Thyroid gland (tissue), 4 donors: ENCODE measurements at regions not wholly inside any gene's neighbourhood (a gene's known extent, or its start where the extent isn't known, plus 50 kb on each side); places are given as distances from the start of the nearest gene placed in this dataset.

ENCODE experiments used
- DNase-seq, 2 donors: peaks; one replicate each; pipeline ENCODE4 v3.0.0-alpha.2; 2019
- H3K27ac ChIP-seq, 3 donors: fragments of 200-600 bp; sonication (generic); 1 replicate in 2 of 3; 2 replicates in 1 of 3; pipeline ENCODE4 v1.5.1; 2016 to 2019; ENCODE audit warnings: mild to moderate bottlenecking in 1 of 3, moderate library complexity in 1 of 3
- H3K27me3 ChIP-seq: fragments of 200-600 bp; sonication (generic); one replicate; pipeline ENCODE4 v1.5.1; 2019
- H3K36me3 ChIP-seq, 2 donors: fragments of 200-600 bp; sonication (generic); one replicate each; pipeline ENCODE4 v1.5.1; 2016 to 2019
- H3K4me1 ChIP-seq, 2 donors: fragments of 200-600 bp; sonication (generic); one replicate each; pipeline ENCODE4 v1.5.1; 2017 to 2019
- H3K4me3 ChIP-seq, 3 donors: fragments of 200-600 bp; sonication (generic); replicated peaks in 1 of 3; 1 replicate in 2 of 3; 2 replicates in 1 of 3; pipeline ENCODE4 v1.5.1; 2016; ENCODE audit warnings: mild to moderate bottlenecking in 1 of 3
- H3K9me3 ChIP-seq: fragments of 200-600 bp; sonication (generic); one replicate; pipeline ENCODE4 v1.5.1; 2017
- POLR2A ChIP-seq, 2 donors: fragments of 450-650 bp; IDR thresholded peaks; one replicate each; pipeline ENCODE4 v1.6.1; 2017; ENCODE audit warnings: antibody characterized with exemption in 2 of 2, mild to moderate bottlenecking in 2 of 2, moderate library complexity in 1 of 2
- WGBS, 2 donors: methylation state at CpG; one replicate each; pipeline ENCODE4 v1.1.5; 2017; 5-methylcytosine and 5-hydroxymethylcytosine counted together
- intact Hi-C: fragments of 100-400 bp; cut with DNase I; formaldehyde crosslinking; loops from one replicate; pipeline ENCODE4 v1.15.1; 2023
- TF ChIP-seq, protein P1 (sequence below), 6 experiments: fragments of 200-600 bp in 3 of 6; fragments of 450-650 bp in 3 of 6; sonication (generic) in 3 of 6; IDR thresholded peaks; one replicate each; pipeline ENCODE4 v1.5.1; 2016 to 2019; ENCODE audit warnings: antibody characterized with exemption in 6 of 6, mild to moderate bottlenecking in 2 of 6, inconsistent platforms in 1 of 6, moderate library complexity in 1 of 6

DNA sequence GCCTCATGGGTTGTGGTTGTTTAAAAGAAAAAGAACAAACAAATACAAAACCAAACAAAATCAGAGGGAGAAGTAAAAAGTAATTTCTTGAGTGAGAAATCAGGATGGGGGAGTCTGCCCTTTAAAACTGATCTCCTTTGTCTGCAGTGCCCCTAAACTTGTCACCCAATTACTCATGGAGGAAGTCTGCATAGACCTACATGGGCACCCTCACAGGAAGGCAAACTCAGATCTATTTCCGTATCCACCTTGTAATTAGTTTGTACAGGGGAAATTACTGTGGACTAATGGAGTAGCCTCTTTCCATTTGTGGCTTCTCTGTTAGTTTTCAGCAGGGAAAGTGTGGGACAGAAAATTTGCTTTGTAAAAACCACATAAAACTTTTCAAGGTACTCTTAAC, 600.4 kb downstream of the ADGRL2 start:
- WGBS, 2 donors: 61 to 78% methylated on average over 1 of the region's 1 CpG
- TF ChIP-seq POLR2A (IDR thresholded peaks at IDR 0.05): no peak
- TF ChIP-seq, protein P1, sequence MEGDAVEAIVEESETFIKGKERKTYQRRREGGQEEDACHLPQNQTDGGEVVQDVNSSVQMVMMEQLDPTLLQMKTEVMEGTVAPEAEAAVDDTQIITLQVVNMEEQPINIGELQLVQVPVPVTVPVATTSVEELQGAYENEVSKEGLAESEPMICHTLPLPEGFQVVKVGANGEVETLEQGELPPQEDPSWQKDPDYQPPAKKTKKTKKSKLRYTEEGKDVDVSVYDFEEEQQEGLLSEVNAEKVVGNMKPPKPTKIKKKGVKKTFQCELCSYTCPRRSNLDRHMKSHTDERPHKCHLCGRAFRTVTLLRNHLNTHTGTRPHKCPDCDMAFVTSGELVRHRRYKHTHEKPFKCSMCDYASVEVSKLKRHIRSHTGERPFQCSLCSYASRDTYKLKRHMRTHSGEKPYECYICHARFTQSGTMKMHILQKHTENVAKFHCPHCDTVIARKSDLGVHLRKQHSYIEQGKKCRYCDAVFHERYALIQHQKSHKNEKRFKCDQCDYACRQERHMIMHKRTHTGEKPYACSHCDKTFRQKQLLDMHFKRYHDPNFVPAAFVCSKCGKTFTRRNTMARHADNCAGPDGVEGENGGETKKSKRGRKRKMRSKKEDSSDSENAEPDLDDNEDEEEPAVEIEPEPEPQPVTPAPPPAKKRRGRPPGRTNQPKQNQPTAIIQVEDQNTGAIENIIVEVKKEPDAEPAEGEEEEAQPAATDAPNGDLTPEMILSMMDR (IDR thresholded peaks at IDR 0.05): no peak
- no peaks in the 10 kb centered on the region for H3K9me3 ChIP-seq
- DNase-seq: no peak
- H3K4me3 ChIP-seq: no peak overlapping the region
- no peak overlapping the region for H3K27ac ChIP-seq
- intact Hi-C loops: no loop called here
- H3K4me1 ChIP-seq: no peaks in the 10 kb centered on the region
- no peaks in the 10 kb centered on the region for H3K36me3 ChIP-seq
- no peaks in the 10 kb centered on the region for H3K27me3 ChIP-seq

DNA sequence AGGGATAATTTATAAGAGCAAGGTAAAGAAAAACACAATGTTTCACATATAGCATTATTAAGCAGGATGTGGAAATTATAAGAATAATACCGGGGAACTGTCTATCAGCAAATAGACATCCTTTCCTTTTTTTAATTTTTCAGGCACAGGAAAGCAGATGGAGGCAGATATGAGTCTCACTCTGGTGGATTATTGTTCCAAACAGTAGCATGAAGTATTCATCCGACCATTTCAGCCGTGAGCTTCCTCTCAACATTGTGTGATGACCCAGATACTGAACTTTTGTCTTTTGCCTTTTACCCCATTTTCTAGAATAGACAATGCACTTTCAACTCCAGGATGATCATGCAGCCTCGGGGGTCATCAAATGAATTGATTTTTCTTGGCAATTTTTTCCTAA, 599.8 kb downstream of the ADGRL2 start:
- no peak for TF ChIP-seq POLR2A (IDR thresholded peaks at IDR 0.05)
- TF ChIP-seq, protein P1 (IDR thresholded peaks at IDR 0.05): no peak
- Histone ChIP-seq H3K27ac (no peak overlapping the region), H3K4me3 (no peak overlapping the region), H3K9me3 (no peaks in the 10 kb centered on the region), H3K36me3 (no peaks in the 10 kb centered on the region), H3K4me1 (no peaks in the 10 kb centered on the region), H3K27me3 (no peaks in the 10 kb centered on the region)
- 66 to 77% methylated on average over 4 of the region's 4 CpGs for WGBS, 2 donors
- no peak for DNase-seq
- intact Hi-C loops: no loop called here

DNA sequence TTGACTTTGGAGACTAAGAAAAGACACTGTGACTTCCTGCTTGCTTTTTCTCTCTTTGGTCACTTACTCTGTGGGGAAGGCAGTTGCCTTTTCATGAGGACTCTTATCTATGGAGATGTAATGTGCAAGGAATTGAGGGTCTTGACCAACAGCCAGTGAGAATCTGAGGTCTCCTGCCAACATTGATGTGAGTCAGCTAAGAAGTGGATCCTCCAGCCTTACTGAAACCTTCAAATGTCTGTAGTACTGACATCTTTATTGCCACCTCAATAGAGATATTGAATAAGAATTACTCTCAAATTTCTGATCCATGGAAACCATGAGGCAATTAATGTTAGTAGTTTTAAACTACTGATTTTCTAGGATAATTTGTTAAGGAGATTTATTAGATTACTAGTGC, 598.4 kb downstream of the ADGRL2 start:
- Histone ChIP-seq H3K9me3 (no peaks in the 10 kb centered on the region), H3K27me3 (no peaks in the 10 kb centered on the region), H3K4me1 (no peaks in the 10 kb centered on the region), H3K27ac (no peak overlapping the region), H3K4me3 (no peak overlapping the region), H3K36me3 (no peaks in the 10 kb centered on the region)
- intact Hi-C loops: no loop called here
- TF ChIP-seq, protein P1 (IDR thresholded peaks at IDR 0.05): no peak
- TF ChIP-seq POLR2A (IDR thresholded peaks at IDR 0.05): no peak
- no peak for DNase-seq

DNA sequence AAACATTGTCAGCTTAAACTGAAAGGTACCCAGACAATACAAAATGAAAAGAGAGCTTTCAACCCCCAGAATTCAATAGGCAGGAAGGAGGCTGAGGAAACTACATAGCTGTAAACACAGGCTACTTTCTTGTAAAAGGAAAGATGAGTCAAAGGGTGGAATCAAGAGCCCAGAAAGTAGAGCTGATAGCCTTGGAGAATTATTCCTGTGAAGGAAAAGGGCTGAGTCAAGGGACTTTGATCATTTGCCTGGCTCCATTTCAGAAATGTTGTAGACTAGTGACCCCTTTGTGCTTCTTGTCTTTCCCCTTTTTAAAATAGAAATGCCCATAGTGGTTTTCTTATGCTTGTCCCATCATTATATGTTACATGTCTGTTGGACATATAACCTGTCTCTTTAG, 597.6 kb downstream of the ADGRL2 start:
- no peaks in the 10 kb centered on the region for H3K36me3 ChIP-seq
- no peak overlapping the region for H3K4me3 ChIP-seq
- intact Hi-C loops: no loop called here
- DNase-seq: no peak
- no peaks in the 10 kb centered on the region for H3K4me1 ChIP-seq
- TF ChIP-seq POLR2A (IDR thresholded peaks at IDR 0.05): no peak
- TF ChIP-seq, protein P1 (IDR thresholded peaks at IDR 0.05): no peak
- H3K27me3 ChIP-seq: no peaks in the 10 kb centered on the region
- no peaks in the 10 kb centered on the region for H3K9me3 ChIP-seq
- no peak overlapping the region for H3K27ac ChIP-seq

DNA sequence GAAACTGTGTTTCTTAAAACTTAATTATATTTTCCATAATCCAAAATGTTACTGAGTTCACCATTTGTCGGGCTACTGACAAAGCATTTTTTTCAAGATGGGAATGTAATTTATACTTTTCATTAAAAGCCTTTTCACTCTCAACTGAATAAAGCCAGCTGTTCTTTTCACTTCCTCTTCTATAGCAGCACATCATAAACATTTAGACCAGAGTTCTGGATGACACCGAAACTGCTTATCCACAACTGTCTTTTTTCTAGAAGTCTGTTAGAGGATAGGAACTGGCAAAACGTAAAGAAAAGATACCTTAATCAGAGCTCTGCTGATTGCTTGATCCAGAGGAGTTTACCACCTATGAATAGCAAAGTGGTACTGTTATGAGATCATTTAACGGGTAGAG, 594.7 kb downstream of the ADGRL2 start:
- Histone ChIP-seq H3K27me3 (no peaks in the 10 kb centered on the region), H3K27ac (no peak overlapping the region), H3K36me3 (no peaks in the 10 kb centered on the region), H3K9me3 (no peaks in the 10 kb centered on the region), H3K4me3 (no peak overlapping the region), H3K4me1 (no peaks in the 10 kb centered on the region)
- 87 to 89% methylated on average over 4 of the region's 4 CpGs for WGBS, 2 donors
- DNase-seq: no peak
- intact Hi-C loops: no loop called here
- TF ChIP-seq, protein P1 (IDR thresholded peaks at IDR 0.05): no peak
- no peak for TF ChIP-seq POLR2A (IDR thresholded peaks at IDR 0.05)
